K562 (cell line): ENCODE measurements at regions not wholly inside any gene's neighbourhood (a gene's known extent, or its start where the extent isn't known, plus 50 kb on each side); places are given as distances from the start of the nearest gene placed in this dataset.

Experiments used
- ATF7 ChIP-seq: fragments of 450-650 bp; IDR thresholded peaks from 2 replicates; pipeline ENCODE4 v1.7.1; 2014; ENCODE audit warnings: mild to moderate bottlenecking, moderate library complexity
- BRCA1 ChIP-seq, 2 experiments: fragments of 450-650 bp in 1 of 2; sonication (generic) in 1 of 2; formaldehyde crosslinking in 1 of 2; IDR thresholded peaks; 2 replicates each; pipeline versions ENCODE4 v1.5.0 to v1.6.1; 2017 to 2020; ENCODE audit warnings: mild to moderate bottlenecking in 1 of 2, missing genetic modification reagents in 1 of 2
- CREB3L1 ChIP-seq: fragments of 450-650 bp; IDR thresholded peaks from 2 replicates; pipeline ENCODE4 v1.6.1; 2014; ENCODE audit warnings: low read depth, mild to moderate bottlenecking, moderate library complexity, borderline replicate concordance
- CTCF ChIP-seq, 3 experiments: IDR thresholded peaks in 2 of 3; conservative IDR thresholded peaks in 1 of 3; 2 replicates each; pipeline ENCODE4 v1.5.1; 2011 to 2012; ENCODE audit warnings: low read length in 3 of 3, mild to moderate bottlenecking in 3 of 3, control low read depth in 2 of 3, improper control_type of control experiment in 1 of 3, inconsistent platforms in 1 of 3, low read depth in 1 of 3, mixed read lengths in 1 of 3, moderate library complexity in 1 of 3; ENCODE audit not compliant: insufficient read depth in 2 of 3
- DDX20 ChIP-seq: fragments of 450-650 bp; IDR thresholded peaks from 2 replicates; pipeline ENCODE4 v1.6.1; 2016; ENCODE audit warnings: missing genetic modification characterization, low read depth, mild to moderate bottlenecking, missing compliant biosample characterization, moderate library complexity
- KLF10 ChIP-seq: fragments of 250-450 bp; sonication (Bioruptor Pico); IDR thresholded peaks from 2 replicates; pipeline ENCODE4 v1.6.1; 2021; ENCODE audit warnings: matching md5 sums
- SMARCC2 ChIP-seq: fragments of 450-650 bp; IDR thresholded peaks from 2 replicates; pipeline ENCODE4 v1.6.1; 2017; ENCODE audit warnings: antibody characterized with exemption, moderate library complexity, mild to moderate bottlenecking, low read depth
- ZFP36 ChIP-seq: fragments of 150-350 bp; IDR thresholded peaks from 2 replicates; pipeline ENCODE4 v1.6.1; 2018; ENCODE audit warnings: low read length, low read depth; ENCODE audit not compliant: partially characterized antibody

- TF ChIP-seq BRCA1 (IDR thresholded peaks at IDR 0.05) (no peak), BRCA1 (CRISPR knock-in tag; IDR thresholded peaks at IDR 0.05) (no peak), KLF10 (CRISPR knock-in tag) (no peak), CTCF (IDR thresholded peaks at IDR 0.05 in 2 of 3, conservative IDR thresholded peaks at IDR 0.05 in 1 of 3; ENCODE audit: insufficient read depth in 2 of 3, low read depth in 1 of 3, low read length in 3 of 3) (no peak), CREB3L1 (no peak), ATF7 (no peak), SMARCC2 (no peak), DDX20 (tag) (no peak), ZFP36 (no peak)
These were observed 245.4 kb downstream of the HTR1B start for GRCh38 chr6:77217896-77218295.
